HG02840 (cell line): ENCODE measurements at regions not wholly inside any gene's neighbourhood (a gene's known extent, or its start where the extent isn't known, plus 50 kb on each side); places are given as distances from the start of the nearest gene placed in this dataset.

Experiments
- ATAC-seq: cut with Tn5 transposase; IDR thresholded peaks from one replicate; pipeline ENCODE4 v1.9.1; 2021; ENCODE audit warnings: mild to moderate bottlenecking, moderate library complexity, moderate number of reproducible peaks; ENCODE audit not compliant: unreplicated experiment, low FRiP score

DNA sequence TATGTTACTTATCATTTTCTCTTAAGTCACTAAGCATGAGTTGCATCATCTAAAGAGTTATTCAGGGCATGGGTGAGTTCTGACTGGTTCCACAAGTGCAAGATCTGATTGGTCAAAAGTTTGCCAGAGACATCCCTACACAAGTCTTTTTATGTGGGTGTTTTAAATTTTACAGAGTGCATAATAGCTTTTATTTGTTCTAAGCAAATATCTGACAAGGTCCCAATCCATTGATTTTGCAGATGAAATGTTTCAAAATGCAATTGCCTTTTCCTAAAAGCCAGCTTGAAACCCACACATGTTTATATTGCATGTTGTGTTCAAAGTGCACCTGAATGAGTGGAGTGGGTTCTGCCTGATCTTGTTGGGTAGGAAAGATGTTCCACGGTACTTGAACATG lies 101.7 kb upstream of the PAX6 start:
- ATAC-seq, result no peak

GRCh38 chr11:31910950-31911576 lies 99.9 kb upstream of the PAX6 start:
- no peak for ATAC-seq

GRCh38 chr11:31903225-31904074 lies 92.3 kb upstream of the PAX6 start:
- no peak for ATAC-seq

DNA sequence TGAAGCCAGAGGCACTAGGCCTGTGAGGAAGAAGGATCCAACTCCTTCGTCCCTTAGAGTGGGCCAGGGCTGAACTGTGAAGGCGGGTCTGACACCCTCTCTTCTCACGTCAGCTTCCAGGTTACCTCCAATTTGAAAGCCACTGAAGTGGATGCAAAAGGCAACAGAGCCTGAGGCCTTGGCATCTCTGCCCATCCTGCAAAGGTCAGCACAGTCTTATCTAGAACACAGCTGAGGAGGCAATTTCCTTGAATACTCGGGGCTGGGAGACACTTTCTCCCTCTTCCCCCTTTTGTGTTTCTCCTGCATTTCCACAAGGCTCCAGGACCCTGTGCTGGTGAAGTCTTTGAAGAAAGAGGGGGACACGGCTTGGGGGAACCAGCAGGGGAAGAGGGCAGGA lies 91.6 kb upstream of the PAX6 start:
- ATAC-seq, result no peak

GRCh38 chr11:31895926-31896325 lies 84.8 kb upstream of the PAX6 start:
- no peak for ATAC-seq

- ATAC-seq, result no peak
Measured at GRCh38 chr11:31887180-31887579, 76.1 kb upstream of the PAX6 start.

DNA sequence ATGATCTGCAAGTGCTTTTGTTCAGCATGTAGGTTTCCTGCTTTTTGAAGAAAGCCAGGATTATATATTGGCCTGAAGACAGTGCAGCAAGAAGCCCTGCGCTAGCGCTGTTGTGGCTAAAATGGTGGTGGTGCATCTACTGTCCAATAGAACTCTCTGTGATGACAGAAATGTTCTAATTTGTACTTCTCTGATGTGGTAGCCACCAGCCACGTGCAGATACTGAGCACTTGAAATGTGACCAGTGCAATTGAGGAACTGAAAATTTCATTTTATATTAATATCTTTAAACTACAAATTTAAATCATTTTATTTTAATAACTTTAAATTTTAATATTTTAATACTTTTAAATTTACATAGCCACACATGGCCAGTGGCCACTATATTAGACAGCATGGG lies 73.0 kb upstream of the PAX6 start:
- no peak for ATAC-seq

GRCh38 chr11:31883435-31883834 lies 72.3 kb upstream of the PAX6 start:
- no peak for ATAC-seq

- ATAC-seq, result no peak
Measured at GRCh38 chr11:31882951-31883392, 71.8 kb upstream of the PAX6 start.

DNA sequence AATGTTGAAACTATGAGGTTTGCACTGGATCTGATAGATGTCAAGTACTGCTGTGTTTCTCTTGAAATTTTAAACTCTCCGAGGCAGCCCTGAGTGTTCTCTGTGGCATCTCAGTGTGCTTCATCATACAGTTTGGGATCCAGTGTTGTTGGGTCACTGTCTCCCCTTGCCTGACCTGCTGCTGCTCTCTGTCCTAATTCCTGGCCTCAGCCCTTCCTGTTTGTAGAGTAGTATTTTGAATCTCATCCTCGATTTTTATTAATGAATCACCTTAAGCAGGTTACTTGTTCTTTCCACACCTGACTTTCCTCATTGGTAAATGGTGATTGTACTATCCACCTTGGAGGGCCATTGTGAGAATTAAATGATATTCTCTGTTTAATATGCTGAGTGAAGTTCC lies 70.7 kb upstream of the PAX6 start:
- ATAC-seq, result no peak

DNA sequence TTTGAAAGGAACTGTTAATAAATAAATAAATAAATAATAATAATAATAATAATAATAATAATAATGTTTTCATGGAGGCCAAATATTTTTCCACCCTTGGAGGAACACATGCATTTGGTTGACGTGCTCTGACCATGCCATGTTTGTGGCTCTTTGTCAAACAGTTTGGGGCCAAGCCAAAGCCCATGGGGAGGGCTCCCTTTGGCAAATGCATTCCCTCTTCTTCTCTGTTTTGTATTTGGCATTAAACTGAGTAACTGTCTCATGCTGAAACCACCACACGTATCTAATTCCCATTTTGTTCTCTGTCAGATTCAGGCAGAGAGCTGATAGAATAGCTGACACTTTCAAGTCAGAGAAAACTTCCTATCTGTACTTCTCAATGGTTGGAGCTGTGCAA lies 68.6 kb upstream of the PAX6 start:
- ATAC-seq, result no peak

DNA sequence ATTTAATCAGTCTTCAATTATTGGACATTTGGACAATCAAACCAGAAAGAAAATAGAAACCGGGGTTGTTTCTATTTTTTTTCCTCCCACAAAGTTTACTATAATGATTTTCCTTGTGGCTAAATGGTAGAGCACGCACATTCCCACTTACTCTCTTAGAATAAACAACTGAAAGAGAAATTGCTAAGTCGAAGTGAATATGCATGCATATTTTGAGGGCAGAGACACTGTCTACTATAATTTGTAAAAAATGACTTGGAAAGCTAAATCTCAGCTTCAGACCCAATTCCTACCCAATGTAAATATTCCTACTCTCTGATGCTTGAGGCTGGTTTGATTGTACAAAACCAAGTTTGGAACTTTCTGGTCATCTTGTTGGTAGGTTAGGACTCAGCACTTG lies 66.7 kb upstream of the PAX6 start:
- ATAC-seq, result no peak

GRCh38 chr11:31877083-31877482 lies 66.0 kb upstream of the PAX6 start:
- no peak for ATAC-seq

DNA sequence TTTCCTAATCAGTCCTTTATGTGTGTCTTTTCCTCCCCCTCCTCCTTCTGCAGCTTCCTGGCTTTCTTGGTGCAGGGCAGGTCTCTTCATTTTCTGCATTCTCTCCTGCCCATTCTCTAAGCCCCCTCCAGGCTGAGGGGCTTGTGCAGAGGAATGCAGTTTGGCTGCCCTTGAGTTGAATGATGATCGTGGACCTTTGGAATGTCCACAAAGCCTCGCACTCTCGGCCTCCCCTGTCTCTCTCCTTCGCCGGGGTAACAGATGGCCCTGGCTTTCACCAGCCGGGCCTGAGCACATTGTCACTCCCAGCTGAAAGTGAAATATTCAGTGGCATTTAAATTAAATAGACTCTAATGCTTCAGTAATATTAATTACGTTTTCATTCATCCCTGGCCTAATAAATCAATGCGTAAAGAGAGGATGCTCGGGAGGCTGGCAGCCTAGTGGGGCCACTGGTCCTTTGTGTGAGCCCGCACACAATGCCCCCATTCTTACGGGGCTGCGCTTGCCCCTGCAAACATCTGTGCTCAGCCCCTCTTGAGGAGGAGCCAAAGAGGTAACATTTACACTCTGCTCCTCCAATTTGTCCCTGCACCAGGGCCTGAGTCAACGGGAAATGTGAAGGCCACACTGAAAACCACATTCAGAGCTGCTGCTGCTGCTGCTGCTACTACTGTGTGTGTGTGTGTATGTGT lies 64.9 kb upstream of the PAX6 start:
- ATAC-seq, result no peak

GRCh38 chr11:31874631-31875191 lies 63.6 kb upstream of the PAX6 start:
- no peak for ATAC-seq

DNA sequence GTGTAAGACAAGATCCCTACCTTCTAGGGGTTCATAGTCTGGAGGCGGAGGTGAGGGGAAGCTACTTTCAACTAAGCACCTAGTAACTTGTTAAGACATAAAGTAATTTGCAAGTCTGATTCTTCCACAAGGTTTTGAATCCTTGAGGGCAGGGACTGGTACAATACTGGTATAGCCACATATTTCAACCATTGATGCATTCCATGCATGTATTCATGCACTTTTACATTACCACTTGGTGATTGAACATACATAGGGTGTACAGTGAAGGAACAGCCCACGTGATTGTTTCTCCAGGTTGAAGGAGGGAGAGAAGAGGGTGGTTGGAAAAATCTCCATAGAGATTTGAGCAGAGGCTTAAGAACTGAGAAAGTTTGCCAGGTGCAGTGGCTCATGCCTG lies 62.0 kb upstream of the PAX6 start:
- ATAC-seq, result no peak

DNA sequence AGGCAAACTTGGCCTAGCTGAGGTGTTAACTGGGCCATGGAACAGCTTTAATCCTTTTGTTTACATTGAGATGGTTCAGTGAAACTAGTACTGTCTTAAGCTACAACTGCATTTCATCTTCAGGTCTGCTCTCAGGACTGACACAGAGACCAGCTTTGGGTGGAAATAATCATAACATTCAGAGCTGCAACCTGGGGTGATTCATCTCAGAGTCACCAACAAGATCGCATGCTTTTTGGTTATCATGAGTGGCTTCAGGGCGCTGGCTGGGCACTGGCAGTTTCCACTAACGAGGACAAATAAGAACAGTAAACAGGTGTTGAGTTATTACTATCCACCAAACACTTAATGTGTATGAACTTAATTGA lies 60.9 kb upstream of the PAX6 start:
- no peak for ATAC-seq

DNA sequence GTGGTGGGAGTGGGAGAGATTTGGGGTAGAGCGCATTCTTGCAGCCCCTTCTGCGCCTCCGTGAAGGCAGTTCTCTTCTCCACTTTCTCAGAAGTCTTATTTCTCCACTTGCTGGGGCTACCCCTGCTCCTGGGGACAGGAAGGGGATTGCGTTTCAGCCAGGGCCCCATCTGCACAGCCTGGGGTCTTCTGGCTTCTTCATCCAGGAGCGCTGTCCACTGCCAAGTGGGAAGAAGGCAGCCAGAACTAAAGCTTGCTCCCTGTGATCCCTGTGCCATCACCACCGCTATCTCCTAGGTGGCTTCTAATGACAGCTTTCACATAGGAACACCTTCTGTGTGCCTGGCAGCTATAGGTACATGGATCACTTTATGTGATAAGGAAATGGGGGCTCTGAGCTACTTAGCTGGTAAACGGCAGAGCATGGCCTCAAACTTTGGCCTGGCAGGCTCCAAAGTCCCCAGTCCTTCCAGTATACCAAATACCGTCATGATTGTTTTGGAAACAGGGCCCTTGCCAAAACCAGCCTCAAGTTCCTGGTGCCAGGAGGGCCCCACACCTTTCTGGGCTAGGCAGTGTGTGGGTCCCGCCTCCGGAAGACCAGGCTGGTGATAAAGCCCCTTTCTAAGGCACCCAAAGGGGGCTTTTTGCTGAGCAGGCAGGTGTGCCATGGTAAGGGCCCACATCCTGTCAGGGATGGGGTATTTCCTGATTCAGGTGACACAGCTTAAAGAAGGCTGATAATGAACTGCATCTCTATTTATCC lies 60.4 kb upstream of the PAX6 start:
- ATAC-seq, result no peak

DNA sequence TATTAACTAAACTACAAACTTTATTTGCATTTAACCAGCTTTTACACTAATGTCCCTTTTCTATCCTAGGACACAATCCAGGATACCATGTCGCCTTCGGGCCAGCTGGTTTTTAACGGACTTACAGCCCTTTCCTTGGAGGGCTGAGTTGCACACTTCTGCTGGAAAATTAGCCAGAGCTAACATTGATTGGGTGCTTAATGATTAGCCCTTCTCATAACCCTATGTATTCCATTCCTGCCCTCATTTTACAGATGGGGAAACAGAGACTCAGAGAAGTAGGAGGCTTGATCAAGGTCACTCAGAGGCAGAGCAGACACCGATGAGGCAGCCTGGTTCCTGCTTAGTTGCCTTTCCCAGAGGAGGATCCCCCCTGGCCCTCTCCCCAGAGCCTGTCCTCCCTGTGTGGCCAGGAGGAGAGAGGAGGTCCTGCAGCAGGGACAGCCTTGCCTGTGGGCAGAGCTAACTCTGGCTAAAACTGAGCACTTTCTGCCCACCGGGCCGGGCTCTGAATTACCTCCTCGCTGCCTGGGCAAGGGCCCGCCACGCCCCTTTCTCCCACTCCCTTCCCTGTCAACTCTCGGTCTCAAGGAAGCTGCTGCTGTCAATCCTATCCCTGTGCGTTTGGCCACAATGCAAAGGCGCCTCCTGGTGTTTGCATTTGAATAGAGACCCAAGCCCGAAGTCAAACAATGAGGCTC lies 59.6 kb upstream of the PAX6 start:
- ATAC-seq, result no peak

GRCh38 chr11:31869986-31870385 lies 58.9 kb upstream of the PAX6 start:
- ATAC-seq, result no peak
